ENCODE measurements at regions not wholly inside any gene's neighbourhood (a gene's known extent, or its start where the extent isn't known, plus 50 kb on each side); places are given as distances from the start of the nearest gene placed in this dataset.

GRCh38 chr10:28054228-28054860, 55.5 kb upstream of the ODAD2 start:
- TF ChIP-seq CTCF (IDR thresholded peaks at IDR 0.05; ENCODE audit: insufficient read depth, low read length, poor library complexity, severe bottlenecking) = no peak
- TF ChIP-seq EZH2phosphoT487 (conservative IDR thresholded peaks at IDR 0.05; ENCODE audit: low read length) = no peak
